HEK293T (cell line): ENCODE measurements at regions not wholly inside any gene's neighbourhood (a gene's known extent, or its start where the extent isn't known, plus 50 kb on each side); places are given as distances from the start of the nearest gene placed in this dataset.

Experiments
- CTCF ChIA-PET: fragments of 350-600 bp; formaldehyde crosslinking; extraction: SDS; loops from one replicate; lab custom pipeline; 2021; ENCODE audit warnings: antibody characterized with exemption, inconsistent platforms; lab: Yijun Ruan, JAX
- POLR2A ChIA-PET: fragments of 350-600 bp; formaldehyde crosslinking; extraction: SDS; loops from one replicate; lab custom pipeline; 2020; ENCODE audit warnings: antibody characterized with exemption, inconsistent platforms; lab: Yijun Ruan, JAX
- DNase-seq: peaks from one replicate; pipeline ENCODE4 v3.0.0; 2012; ENCODE audit warnings: mixed read lengths; ENCODE audit errors: extremely low spot score
- ARNT ChIP-seq: fragments of 450-650 bp; IDR thresholded peaks from 2 replicates; pipeline ENCODE4 v1.6.1; 2017; ENCODE audit warnings: mild to moderate bottlenecking
- BHLHE40 ChIP-seq: fragments of 450-650 bp; IDR thresholded peaks from 2 replicates; pipeline ENCODE4 v1.6.1; 2016; ENCODE audit warnings: mild to moderate bottlenecking, moderate library complexity, borderline replicate concordance
- CTBP1 ChIP-seq: fragments of 450-650 bp; IDR thresholded peaks from 2 replicates; pipeline ENCODE4 v1.6.1; 2016; ENCODE audit warnings: borderline replicate concordance
- ELF4 ChIP-seq: fragments of 450-650 bp; IDR thresholded peaks from 2 replicates; pipeline ENCODE4 v1.6.1; 2017; ENCODE audit warnings: antibody characterized with exemption
- FOXA1 ChIP-seq: fragments of 450-650 bp; IDR thresholded peaks from 2 replicates; pipeline ENCODE4 v1.6.1; 2016; ENCODE audit warnings: mild to moderate bottlenecking
- FOXK2 ChIP-seq: fragments of 450-650 bp; IDR thresholded peaks from 2 replicates; pipeline ENCODE4 v1.6.1; 2016; ENCODE audit warnings: mild to moderate bottlenecking
- FOXM1 ChIP-seq: fragments of 450-650 bp; IDR thresholded peaks from 2 replicates; pipeline ENCODE4 v1.6.1; 2017; ENCODE audit warnings: mild to moderate bottlenecking, borderline replicate concordance
- HDGF ChIP-seq: fragments of 450-650 bp; IDR thresholded peaks from 2 replicates; pipeline ENCODE4 v1.6.1; 2017; ENCODE audit warnings: antibody characterized with exemption, borderline replicate concordance
- L3MBTL2 ChIP-seq: fragments of 450-650 bp; conservative IDR thresholded peaks from 2 replicates; pipeline ENCODE4 v1.6.1; 2016; ENCODE audit warnings: mild to moderate bottlenecking
- LEF1 ChIP-seq: fragments of 450-650 bp; IDR thresholded peaks from 2 replicates; pipeline ENCODE4 v1.6.1; 2017; ENCODE audit warnings: mild to moderate bottlenecking, borderline replicate concordance
- NFRKB ChIP-seq: fragments of 450-650 bp; IDR thresholded peaks from 2 replicates; pipeline ENCODE4 v1.6.1; 2016; ENCODE audit warnings: mild to moderate bottlenecking, moderate library complexity
- SP1 ChIP-seq: fragments of 450-650 bp; IDR thresholded peaks from 2 replicates; pipeline ENCODE4 v1.6.1; 2017
- SUZ12 ChIP-seq: fragments of 450-650 bp; IDR thresholded peaks from 2 replicates; pipeline ENCODE4 v1.6.1; 2016; ENCODE audit warnings: mild to moderate bottlenecking
- TARDBP ChIP-seq: fragments of 450-650 bp; IDR thresholded peaks from 2 replicates; pipeline ENCODE4 v1.6.1; 2016
- ZNF384 ChIP-seq: fragments of 450-650 bp; IDR thresholded peaks from 2 replicates; pipeline ENCODE4 v1.6.1; 2016
- TF ChIP-seq, protein P1 (sequence below): fragments of 450-650 bp; IDR thresholded peaks from 2 replicates; pipeline ENCODE4 v1.6.1; 2016

DNA sequence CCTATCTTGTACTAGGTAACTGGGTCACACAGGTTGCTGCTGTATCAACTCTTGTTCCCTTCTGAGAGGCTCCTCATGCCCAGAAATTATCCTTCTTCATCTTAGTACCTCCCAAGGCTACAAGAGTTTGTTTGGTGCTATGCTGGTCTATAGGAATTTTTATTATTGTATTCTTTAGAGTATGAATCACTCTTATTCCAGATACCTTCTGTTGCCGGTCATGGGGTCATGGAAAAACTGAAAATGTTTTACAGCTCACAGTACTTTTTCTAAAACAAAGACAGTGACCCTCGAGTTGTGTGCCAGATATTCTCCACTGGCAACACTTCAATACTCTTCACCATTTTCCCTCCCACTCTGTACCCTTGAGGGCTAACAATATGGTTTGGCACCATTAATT, 1598.0 kb upstream of the TMEM132C start:
- no peak for DNase-seq
- CTCF ChIA-PET, result no interaction called here
- POLR2A ChIA-PET, result no interaction called here
- TF ChIP-seq FOXM1 (no peak), ELF4 (no peak), SP1 (no peak), HDGF (no peak), CTBP1 (no peak), ARNT (no peak), FOXA1 (no peak), FOXK2 (no peak), ZNF384 (no peak), TARDBP (no peak), SUZ12 (no peak), LEF1 (no peak)

DNA sequence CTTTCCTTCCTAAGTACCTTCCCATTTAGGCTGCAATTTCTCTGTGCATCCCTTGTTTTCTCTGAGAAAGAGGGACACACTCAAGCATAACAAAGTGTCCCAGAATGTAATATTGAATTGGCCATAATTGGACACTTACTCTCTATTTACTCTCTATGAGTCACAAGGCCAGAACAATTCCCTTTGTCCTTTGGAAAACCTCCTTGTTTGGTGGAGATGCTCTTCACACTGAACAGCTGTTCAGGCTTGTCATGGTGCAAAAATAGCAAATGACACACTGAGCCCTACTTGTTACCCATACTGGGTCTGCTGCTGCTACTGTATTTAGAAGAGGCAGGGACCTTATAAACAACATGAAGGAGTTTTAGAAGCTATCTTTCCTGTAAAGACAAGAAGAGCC, 1590.5 kb upstream of the TMEM132C start:
- no peak for DNase-seq
- ChIA-PET POLR2A (no interaction called here), CTCF (no interaction called here)
- no peak for TF ChIP-seq BHLHE40
- no peak for TF ChIP-seq SP1
- no peak for TF ChIP-seq ZNF384
- no peak for TF ChIP-seq CTBP1
- no peak for TF ChIP-seq ELF4
- no peak for TF ChIP-seq SUZ12
- no peak for TF ChIP-seq HDGF

DNA sequence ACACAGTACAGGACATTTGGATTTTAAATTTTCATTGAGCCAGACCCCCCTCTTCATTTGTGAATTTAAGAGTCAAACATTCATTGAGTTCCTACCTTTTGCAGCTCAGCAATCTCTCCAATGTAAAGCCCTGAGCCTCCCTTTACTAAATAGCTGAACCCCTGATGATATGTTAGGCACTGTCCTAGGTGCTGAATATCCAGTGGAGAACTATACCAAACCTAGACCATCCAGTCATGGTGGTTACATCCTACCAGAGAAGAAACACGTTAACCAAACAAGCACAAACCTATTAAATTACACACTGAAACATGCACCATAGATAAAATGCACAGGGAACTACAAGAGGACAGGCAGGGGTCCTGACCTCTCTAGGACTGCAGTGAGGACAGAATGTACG, 1585.3 kb upstream of the TMEM132C start:
- no peak for DNase-seq
- CTCF ChIA-PET, result interaction anchor here (0.5 kb wide), 1 partner anchor 972 kb away, joined by 4 read pairs; no protein-coding TSS in a partner anchor
- TF ChIP-seq FOXA1, result no peak
- TF ChIP-seq ZNF384, result no peak
- no peak for TF ChIP-seq SP1
- no peak for TF ChIP-seq BHLHE40
- TF ChIP-seq ELF4, result no peak
- TF ChIP-seq SUZ12, result no peak
- TF ChIP-seq HDGF, result no peak
- no peak for TF ChIP-seq TARDBP
- TF ChIP-seq LEF1, result no peak
- POLR2A ChIA-PET, result no interaction called here

DNA sequence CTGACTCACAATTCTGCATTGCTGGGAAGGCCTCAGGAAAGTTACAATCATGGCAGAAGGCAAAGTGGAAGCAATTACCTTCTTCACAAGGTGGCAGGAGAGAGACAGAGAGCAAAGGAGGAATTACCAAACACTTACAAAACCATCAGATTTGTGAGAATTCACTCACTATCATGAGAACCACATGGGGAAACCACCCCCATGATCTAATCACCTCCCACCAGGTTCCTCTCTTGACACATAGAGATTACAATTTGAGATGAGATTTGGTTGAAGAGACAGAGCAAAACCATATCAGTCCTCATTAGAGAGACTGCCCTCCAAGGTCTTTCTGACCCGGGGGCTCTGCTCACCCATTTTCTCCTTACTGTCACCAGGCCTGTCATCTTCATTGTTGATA, 1582.3 kb upstream of the TMEM132C start:
- CTCF ChIA-PET, result no interaction called here
- POLR2A ChIA-PET, result no interaction called here
- no peak for DNase-seq
- TF ChIP-seq FOXA1, result no peak
- no peak for TF ChIP-seq HDGF
- no peak for TF ChIP-seq SP1
- TF ChIP-seq SUZ12, result no peak

DNA sequence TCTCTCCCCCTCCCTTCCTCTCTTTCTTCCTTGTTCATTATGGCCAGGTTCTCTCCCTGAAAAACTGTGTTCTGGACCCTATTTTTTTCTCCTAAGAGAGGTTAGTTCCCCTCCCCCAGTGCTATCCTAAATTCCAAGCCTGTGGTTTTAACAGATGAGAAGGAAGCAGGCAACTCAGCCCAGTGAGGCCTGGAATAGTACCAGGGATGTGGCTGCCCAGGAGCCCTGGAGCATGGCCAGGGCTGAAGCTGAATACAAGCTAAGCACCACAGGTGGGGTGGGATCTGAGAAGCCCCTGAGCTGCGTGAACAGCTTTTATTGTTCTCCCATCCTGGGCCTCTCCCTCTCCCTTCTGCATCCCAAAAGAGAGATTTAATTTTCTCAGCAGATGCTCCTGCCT, 1581.3 kb upstream of the TMEM132C start:
- TF ChIP-seq ZNF384, result no peak
- no peak for TF ChIP-seq SP1
- TF ChIP-seq LEF1, result no peak
- TF ChIP-seq NFRKB, result no peak
- TF ChIP-seq HDGF, result no peak
- TF ChIP-seq BHLHE40, result no peak
- no peak for TF ChIP-seq L3MBTL2
- TF ChIP-seq ARNT, result no peak
- TF ChIP-seq, protein P1, sequence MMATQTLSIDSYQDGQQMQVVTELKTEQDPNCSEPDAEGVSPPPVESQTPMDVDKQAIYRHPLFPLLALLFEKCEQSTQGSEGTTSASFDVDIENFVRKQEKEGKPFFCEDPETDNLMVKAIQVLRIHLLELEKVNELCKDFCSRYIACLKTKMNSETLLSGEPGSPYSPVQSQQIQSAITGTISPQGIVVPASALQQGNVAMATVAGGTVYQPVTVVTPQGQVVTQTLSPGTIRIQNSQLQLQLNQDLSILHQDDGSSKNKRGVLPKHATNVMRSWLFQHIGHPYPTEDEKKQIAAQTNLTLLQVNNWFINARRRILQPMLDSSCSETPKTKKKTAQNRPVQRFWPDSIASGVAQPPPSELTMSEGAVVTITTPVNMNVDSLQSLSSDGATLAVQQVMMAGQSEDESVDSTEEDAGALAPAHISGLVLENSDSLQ, result no peak
- TF ChIP-seq CTBP1, result no peak
- no peak for TF ChIP-seq FOXK2
- TF ChIP-seq FOXA1, result no peak
- no peak for TF ChIP-seq SUZ12
- CTCF ChIA-PET, result no interaction called here

DNA sequence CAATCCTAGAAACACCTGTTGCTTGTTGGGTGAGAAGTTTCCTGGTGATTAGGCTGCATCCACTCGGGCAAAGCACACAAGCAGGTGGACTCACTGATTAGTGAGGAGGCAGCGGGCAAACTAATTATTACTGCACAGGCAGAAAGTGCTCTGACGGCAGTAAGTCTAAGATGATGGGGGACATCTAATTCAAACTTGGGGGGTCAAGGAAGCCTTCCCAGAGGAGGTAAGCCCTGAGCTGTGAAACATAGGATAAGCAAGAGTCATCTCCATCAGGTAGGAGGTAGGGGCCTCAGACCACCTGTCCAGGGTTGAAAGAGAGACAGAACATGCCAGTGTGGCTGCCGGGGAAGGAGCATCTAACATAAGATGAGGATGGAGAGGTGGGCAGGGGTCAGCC, 1578.4 kb upstream of the TMEM132C start:
- DNase-seq, result no peak
- ChIA-PET POLR2A (no interaction called here), CTCF (no interaction called here)
- TF ChIP-seq FOXK2, result no peak
- no peak for TF ChIP-seq FOXM1
- no peak for TF ChIP-seq CTBP1
- no peak for TF ChIP-seq SP1
- TF ChIP-seq LEF1, result no peak
- no peak for TF ChIP-seq NFRKB
- TF ChIP-seq, protein P1, result no peak
- no peak for TF ChIP-seq ZNF384
- no peak for TF ChIP-seq TARDBP
- no peak for TF ChIP-seq L3MBTL2
- TF ChIP-seq FOXA1, result no peak
- TF ChIP-seq BHLHE40, result no peak
- no peak for TF ChIP-seq ARNT

More for the DNA sequence above, 1581.3 kb upstream of the TMEM132C start:
- no peak for DNase-seq
- POLR2A ChIA-PET, result no interaction called here

DNA sequence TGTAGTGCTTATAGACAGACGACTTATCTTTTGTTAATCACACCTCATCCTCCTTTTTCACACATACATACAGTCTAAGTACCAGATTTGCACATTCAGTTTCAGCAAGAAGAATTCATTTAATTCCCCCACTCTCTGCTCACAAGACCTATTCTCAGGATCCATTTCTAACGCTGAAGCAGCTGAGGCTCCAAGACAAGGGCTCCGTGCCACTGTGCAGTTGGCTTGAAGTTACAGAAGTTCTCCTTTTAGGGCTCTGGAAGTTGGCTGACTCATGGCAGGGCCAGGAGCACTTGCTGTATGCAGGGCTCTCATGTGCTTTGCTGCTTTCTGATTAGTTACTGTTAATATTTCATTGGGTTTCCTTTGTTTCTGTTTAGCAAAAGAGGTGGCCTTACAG, 1566.9 kb upstream of the TMEM132C start:
- POLR2A ChIA-PET, result no interaction called here
- TF ChIP-seq ZNF384 (no peak), FOXM1 (no peak), ELF4 (no peak), ARNT (no peak), NFRKB (no peak), LEF1 (no peak), BHLHE40 (no peak), CTBP1 (no peak), L3MBTL2 (no peak)
- TF ChIP-seq, protein P1, result no peak
- CTCF ChIA-PET, result no interaction called here
- DNase-seq, result no peak
